ENCODE measurements at regions not wholly inside any gene's neighbourhood (a gene's known extent, or its start where the extent isn't known, plus 50 kb on each side); places are given as distances from the start of the nearest gene placed in this dataset.

DNA sequence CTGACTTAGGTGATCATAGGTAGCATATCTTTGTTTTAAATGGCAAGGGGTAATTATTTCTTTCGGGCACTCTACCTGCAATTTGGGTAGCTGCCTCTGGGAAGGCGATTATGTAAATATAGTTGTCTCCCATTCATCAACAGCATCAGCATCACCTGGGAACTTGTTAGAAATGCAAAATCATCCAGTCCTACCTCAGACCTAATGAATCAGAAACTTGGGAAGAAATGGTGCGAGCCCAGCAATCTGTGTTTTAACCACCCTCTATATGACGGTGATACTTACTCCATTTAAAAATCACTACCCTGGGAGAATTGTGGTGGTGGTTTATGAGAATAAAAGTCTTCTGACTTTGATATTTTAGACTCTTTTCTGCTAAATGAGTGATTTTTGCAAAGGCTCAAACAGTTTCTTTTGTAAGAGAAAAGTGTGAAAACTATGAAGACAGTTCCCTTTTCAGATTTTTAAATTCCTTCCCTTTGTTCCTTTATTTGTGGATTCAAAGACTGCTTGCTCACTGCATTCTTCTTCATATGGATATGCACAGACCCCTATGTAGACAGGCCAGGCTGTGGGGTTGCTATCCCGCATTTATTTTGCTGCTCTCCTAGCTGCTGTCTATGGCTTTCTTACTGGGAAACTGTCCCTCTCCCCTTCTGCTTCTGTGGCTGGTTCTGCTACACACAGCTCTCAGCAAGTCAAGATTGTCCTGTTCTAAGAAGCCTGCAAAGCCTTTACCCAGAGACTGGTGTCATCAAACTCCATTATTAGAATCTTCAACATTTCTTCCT is 365.3 kb downstream of the RNF144B start:
- TF ChIP-seq POLR2A (IDR thresholded peaks at IDR 0.05; ENCODE audit: low read length) (no peak), GATA1 (IDR thresholded peaks at IDR 0.05; ENCODE audit: low read depth, low read length) (no peak)
